Panc1 (cell line): ENCODE measurements at regions not wholly inside any gene's neighbourhood (a gene's known extent, or its start where the extent isn't known, plus 50 kb on each side); places are given as distances from the start of the nearest gene placed in this dataset.

Experiments used
- ATAC-seq: fragments of 200-7000 bp; cut with Tn5 transposase; 2 replicates; pipeline ENCODE4 v1.9.1; 2020; ENCODE audit warnings: mild to moderate bottlenecking, moderate library complexity
- BruUV-seq: library from RNA; stranded (reverse); fragments of 400-500 nt; replicated peaks from 2 replicates; lab custom pipeline; 2021; lab: Mats Ljungman, UMichigan
- CTCF ChIA-PET: fragments of 300-600 bp; sonication (Branson Sonifier 250); formaldehyde crosslinking; loops from one replicate; lab custom pipeline; 2022; ENCODE audit warnings: antibody characterized with exemption; lab: Charles Lee
- POLR2A ChIA-PET: fragments of 300-600 bp; sonication (Branson Sonifier 250); formaldehyde crosslinking; loops from one replicate; lab custom pipeline; 2022; ENCODE audit warnings: antibody characterized with exemption; lab: Charles Lee
- DNase-seq: peaks from one replicate; pipeline ENCODE4 v3.0.0-alpha.2; 2010; ENCODE audit warnings: low read depth, low spot score
- H3K27ac ChIP-seq: 2 replicates; pipeline ENCODE4 v1.5.1; 2011; ENCODE audit warnings: mild to moderate bottlenecking, low read length, inconsistent platforms
- H3K27me3 ChIP-seq: fragments of 200-500 bp; sonication (Bioruptor generic); 2 replicates; pipeline ENCODE4 v1.6.0; 2014; ENCODE audit warnings: low read length, inconsistent platforms; ENCODE audit not compliant: control insufficient read depth, insufficient read depth
- H3K36me3 ChIP-seq: fragments of 200-500 bp; sonication (Bioruptor generic); 2 replicates; pipeline ENCODE4 v1.5.1; 2014; ENCODE audit warnings: inconsistent platforms, mild to moderate bottlenecking, low read length, moderate library complexity; ENCODE audit not compliant: control insufficient read depth, insufficient read depth
- H3K4me1 ChIP-seq: 2 replicates; pipeline ENCODE4 v1.5.1; 2011; ENCODE audit warnings: inconsistent platforms, mild to moderate bottlenecking, low read length, moderate library complexity; ENCODE audit not compliant: control insufficient read depth, insufficient read depth
- H3K4me3 ChIP-seq, 2 experiments: 2 replicates each; pipeline ENCODE4 v1.5.1; 2011 to 2012; ENCODE audit warnings: low read depth in 2 of 2, low read length in 2 of 2, mild to moderate bottlenecking in 2 of 2, inconsistent platforms in 1 of 2, moderate library complexity in 1 of 2
- H3K9me3 ChIP-seq: fragments of 200-500 bp; sonication (Bioruptor generic); 2 replicates; pipeline ENCODE4 v1.5.1; 2014; ENCODE audit warnings: low read depth, mild to moderate bottlenecking, inconsistent platforms, low read length, moderate library complexity; ENCODE audit not compliant: control insufficient read depth, insufficient read depth
- CTCF ChIP-seq: fragments of 450-650 bp; IDR thresholded peaks from 2 replicates; pipeline ENCODE4 v1.5.1; 2017; ENCODE audit warnings: mild to moderate bottlenecking
- POLR2AphosphoS5 ChIP-seq: IDR thresholded peaks from 2 replicates; pipeline ENCODE4 v1.6.1; 2012; ENCODE audit warnings: mild to moderate bottlenecking, low read depth, low read length, moderate library complexity
- SIN3A ChIP-seq: IDR thresholded peaks from 2 replicates; pipeline ENCODE4 v1.6.1; 2012; ENCODE audit warnings: low read depth, mild to moderate bottlenecking, low read length, moderate library complexity, borderline replicate concordance; ENCODE audit not compliant: insufficient read depth
- TCF7L2 ChIP-seq: IDR thresholded peaks from 2 replicates; pipeline ENCODE4 v1.6.1; 2011; ENCODE audit warnings: mild to moderate bottlenecking, low read depth, low read length, inconsistent platforms
- in situ Hi-C: cut with HindIII; loops from 2 replicates; pipeline ENCODE4 v1.10.0; 2016; ENCODE audit warnings: low sequenced_read_pairs, low pct_unique_long_range_greater_than_20kb
- intact Hi-C: fragments of 100-400 bp; cut with micrococcal nuclease; formaldehyde crosslinking; loops from one replicate; pipeline ENCODE4 v1.10.0; 2022; ENCODE audit not compliant: unreplicated experiment
- TF ChIP-seq, protein P1 (sequence below), 2 experiments: IDR thresholded peaks; 2 replicates each; pipeline ENCODE4 v1.6.1; 2011 to 2012; ENCODE audit warnings: low read depth in 2 of 2, control low read depth in 1 of 2, low read length in 1 of 2, mild to moderate bottlenecking in 1 of 2, moderate library complexity in 1 of 2; ENCODE audit not compliant: insufficient read depth in 1 of 2

DNA sequence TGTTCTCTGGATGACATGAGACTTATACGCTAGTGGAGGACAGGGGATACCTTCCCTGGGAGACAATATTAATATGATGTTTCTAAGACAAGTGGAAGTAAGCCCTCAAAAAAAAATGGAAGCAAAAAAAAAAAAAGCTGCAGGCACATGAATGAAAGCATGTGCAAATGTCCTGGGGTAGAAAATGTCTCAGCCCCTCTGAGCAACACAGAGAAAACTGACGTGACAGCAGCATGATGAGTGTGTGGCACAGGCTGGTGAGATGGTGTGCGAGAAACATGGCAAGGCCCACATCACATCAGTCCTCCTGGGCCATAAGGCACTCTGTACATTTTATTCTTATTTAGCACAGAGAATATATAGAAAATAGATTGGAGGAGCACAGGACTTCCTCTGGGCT is 254.7 kb upstream of the PFKP start:
- TF ChIP-seq TCF7L2 (no peak), SIN3A (no peak), CTCF (no peak), POLR2AphosphoS5 (no peak)
- TF ChIP-seq, protein P1, sequence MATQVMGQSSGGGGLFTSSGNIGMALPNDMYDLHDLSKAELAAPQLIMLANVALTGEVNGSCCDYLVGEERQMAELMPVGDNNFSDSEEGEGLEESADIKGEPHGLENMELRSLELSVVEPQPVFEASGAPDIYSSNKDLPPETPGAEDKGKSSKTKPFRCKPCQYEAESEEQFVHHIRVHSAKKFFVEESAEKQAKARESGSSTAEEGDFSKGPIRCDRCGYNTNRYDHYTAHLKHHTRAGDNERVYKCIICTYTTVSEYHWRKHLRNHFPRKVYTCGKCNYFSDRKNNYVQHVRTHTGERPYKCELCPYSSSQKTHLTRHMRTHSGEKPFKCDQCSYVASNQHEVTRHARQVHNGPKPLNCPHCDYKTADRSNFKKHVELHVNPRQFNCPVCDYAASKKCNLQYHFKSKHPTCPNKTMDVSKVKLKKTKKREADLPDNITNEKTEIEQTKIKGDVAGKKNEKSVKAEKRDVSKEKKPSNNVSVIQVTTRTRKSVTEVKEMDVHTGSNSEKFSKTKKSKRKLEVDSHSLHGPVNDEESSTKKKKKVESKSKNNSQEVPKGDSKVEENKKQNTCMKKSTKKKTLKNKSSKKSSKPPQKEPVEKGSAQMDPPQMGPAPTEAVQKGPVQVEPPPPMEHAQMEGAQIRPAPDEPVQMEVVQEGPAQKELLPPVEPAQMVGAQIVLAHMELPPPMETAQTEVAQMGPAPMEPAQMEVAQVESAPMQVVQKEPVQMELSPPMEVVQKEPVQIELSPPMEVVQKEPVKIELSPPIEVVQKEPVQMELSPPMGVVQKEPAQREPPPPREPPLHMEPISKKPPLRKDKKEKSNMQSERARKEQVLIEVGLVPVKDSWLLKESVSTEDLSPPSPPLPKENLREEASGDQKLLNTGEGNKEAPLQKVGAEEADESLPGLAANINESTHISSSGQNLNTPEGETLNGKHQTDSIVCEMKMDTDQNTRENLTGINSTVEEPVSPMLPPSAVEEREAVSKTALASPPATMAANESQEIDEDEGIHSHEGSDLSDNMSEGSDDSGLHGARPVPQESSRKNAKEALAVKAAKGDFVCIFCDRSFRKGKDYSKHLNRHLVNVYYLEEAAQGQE (IDR thresholded peaks at IDR 0.05; ENCODE audit: insufficient read depth in 1 of 2, low read depth in 2 of 2, low read length in 1 of 2): no peak
- H3K4me3 ChIP-seq: no peak overlapping the region
- intact Hi-C loops (no loop called here), in situ Hi-C loops (no loop called here)
- DNase-seq: no peak
- POLR2A ChIA-PET: no interaction called here
- no TSS peak for BruUV-seq
- no peaks in the 10 kb centered on the region for H3K9me3 ChIP-seq
- ATAC-seq: no peak
- H3K36me3 ChIP-seq: no peaks in the 10 kb centered on the region
- no peaks in the 10 kb centered on the region for H3K27me3 ChIP-seq
- H3K4me1 ChIP-seq: no peaks in the 10 kb centered on the region
- no peak overlapping the region for H3K27ac ChIP-seq
- CTCF ChIA-PET: no interaction called here

GRCh38 chr10:2800178-2800577 is 267.2 kb upstream of the PFKP start:
- intact Hi-C loops: no loop called here
- CTCF ChIA-PET: no interaction called here
- H3K9me3 ChIP-seq: no peaks in the 10 kb centered on the region
- no peak overlapping the region for H3K4me3 ChIP-seq
- POLR2A ChIA-PET: interaction anchor here (0.6 kb wide), 1 partner anchor 28 kb away, joined by 3 read pairs; no protein-coding TSS in a partner anchor
- DNase-seq (no peak), ATAC-seq (no peak)
- in situ Hi-C loops: no loop called here
- H3K27me3 ChIP-seq: no peaks in the 10 kb centered on the region
- no peak for TF ChIP-seq CTCF
- TF ChIP-seq, protein P1 (IDR thresholded peaks at IDR 0.05; ENCODE audit: insufficient read depth in 1 of 2, low read depth in 2 of 2, low read length in 1 of 2): no peak
- TF ChIP-seq SIN3A: no peak
- H3K27ac ChIP-seq: no peak overlapping the region
- H3K36me3 ChIP-seq: no peaks in the 10 kb centered on the region; the same call in 1 of the 2 replicates
- no TSS peak for BruUV-seq
- H3K4me1 ChIP-seq: no peaks in the 10 kb centered on the region
